Endothelial cell of umbilical vein (primary cell): ENCODE measurements at regions not wholly inside any gene's neighbourhood (a gene's known extent, or its start where the extent isn't known, plus 50 kb on each side); places are given as distances from the start of the nearest gene placed in this dataset.

Experiments
- CTCF ChIP-seq, 2 donors: IDR thresholded peaks; 1 replicate in 1 of 2; 2 replicates in 1 of 2; pipeline ENCODE4 v1.5.1; 2011; ENCODE audit warnings: low read length in 2 of 2, mild to moderate bottlenecking in 2 of 2, moderate library complexity in 2 of 2, control low read depth in 1 of 2, inconsistent platforms in 1 of 2, low read depth in 1 of 2; ENCODE audit not compliant: insufficient read depth in 1 of 2; ENCODE audit errors: extremely low read depth in 1 of 2
- EZH2 ChIP-seq: IDR thresholded peaks from 2 replicates; pipeline ENCODE4 v1.6.1; 2012; ENCODE audit warnings: borderline replicate concordance, low read depth, mild to moderate bottlenecking, moderate library complexity, low read length, inconsistent platforms; ENCODE audit not compliant: severe bottlenecking
- FOS ChIP-seq: IDR thresholded peaks from 2 replicates; pipeline ENCODE4 v1.6.1; 2011; ENCODE audit warnings: mild to moderate bottlenecking, low read length, moderate library complexity, borderline replicate concordance; ENCODE audit not compliant: insufficient read depth
- MAX ChIP-seq: IDR thresholded peaks from 2 replicates; pipeline ENCODE4 v1.6.1; 2011; ENCODE audit not compliant: insufficient read depth, insufficient read length
- MYC ChIP-seq: IDR thresholded peaks from one replicate; pipeline ENCODE4 v1.6.1; 2011; ENCODE audit warnings: mild to moderate bottlenecking, low read depth, low read length
- POLR2A ChIP-seq: IDR thresholded peaks from 2 replicates; pipeline ENCODE4 v1.6.1; 2012; ENCODE audit warnings: low read depth, mild to moderate bottlenecking, control low read depth, low read length

- TF ChIP-seq EZH2: no peak
- no peak for TF ChIP-seq CTCF (IDR thresholded peaks at IDR 0.05; ENCODE audit: extremely low read depth in 1 of 2, insufficient read depth in 1 of 2, low read depth in 1 of 2, low read length in 2 of 2)
- TF ChIP-seq POLR2A: no peak
- TF ChIP-seq MYC: no peak
- TF ChIP-seq MAX: no peak
- TF ChIP-seq FOS: no peak
Measured at GRCh38 chr12:131390412-131391334, 320.2 kb upstream of the SFSWAP start.
